Astrocyte (in vitro differentiated cells and primary cell): ENCODE measurements at regions not wholly inside any gene's neighbourhood (a gene's known extent, or its start where the extent isn't known, plus 50 kb on each side); places are given as distances from the start of the nearest gene placed in this dataset.

Source experiments
- DNase-seq: peaks from one replicate; pipeline ENCODE4 v3.0.0-alpha.2; 2010; ENCODE audit warnings: low read depth
- FAIRE-seq: peaks from 2 replicates; lab custom pipeline; 2011; peaks lifted over from hg19 to GRCh38; lab: Jason Lieb, UNC
- H2AFZ ChIP-seq: 2 replicates; pipeline ENCODE4 v1.6.0; 2012; ENCODE audit warnings: low read depth, low read length, inconsistent platforms
- H3K27ac ChIP-seq: 2 replicates; pipeline ENCODE4 v1.5.1; 2011; ENCODE audit warnings: low read depth, low read length, inconsistent platforms
- H3K27me3 ChIP-seq: 2 replicates; pipeline ENCODE4 v1.6.0; 2011; ENCODE audit warnings: low read length, inconsistent platforms; ENCODE audit not compliant: insufficient read depth
- H3K36me3 ChIP-seq: 2 replicates; pipeline ENCODE4 v1.5.1; 2011; ENCODE audit warnings: low read length, inconsistent platforms; ENCODE audit not compliant: insufficient read depth
- H3K4me1 ChIP-seq: 2 replicates; pipeline ENCODE4 v1.5.1; 2011; ENCODE audit warnings: low read length, inconsistent platforms; ENCODE audit not compliant: insufficient read depth
- H3K4me2 ChIP-seq: 2 replicates; pipeline ENCODE4 v1.6.0; 2012; ENCODE audit warnings: low read length, inconsistent platforms
- H3K4me3 ChIP-seq: 2 replicates; pipeline ENCODE4 v1.5.1; 2011; ENCODE audit warnings: low read depth, mild to moderate bottlenecking, low read length, inconsistent platforms; ENCODE audit not compliant: insufficient read depth
- H3K79me2 ChIP-seq: 2 replicates; pipeline ENCODE4 v1.6.0; 2012; ENCODE audit warnings: mild to moderate bottlenecking, low read length, inconsistent platforms; ENCODE audit not compliant: insufficient read depth
- H3K9ac ChIP-seq: 2 replicates; pipeline ENCODE4 v1.6.0; 2012; ENCODE audit warnings: mild to moderate bottlenecking, low read length, inconsistent platforms
- H3K9me3 ChIP-seq: 2 replicates; pipeline ENCODE4 v1.5.1; 2012; ENCODE audit warnings: low read depth, mild to moderate bottlenecking, low read length, inconsistent platforms; ENCODE audit not compliant: insufficient read depth
- H4K20me1 ChIP-seq: 2 replicates; pipeline ENCODE4 v1.6.0; 2012; ENCODE audit warnings: low read length, inconsistent platforms; ENCODE audit not compliant: insufficient read depth
- H3K27ac Mint-ChIP-seq: one replicate; pipeline ENCODE4 v1.8.0; 2021; ENCODE audit warnings: mild to moderate bottlenecking, mixed read lengths; ENCODE audit not compliant: unreplicated experiment
- H3K27me3 Mint-ChIP-seq: one replicate; pipeline ENCODE4 v1.8.0; 2021; ENCODE audit warnings: low read depth, mixed read lengths; ENCODE audit not compliant: unreplicated experiment
- H3K36me3 Mint-ChIP-seq: one replicate; pipeline ENCODE4 v1.8.0; 2021; ENCODE audit warnings: low read depth, mixed read lengths; ENCODE audit not compliant: unreplicated experiment
- H3K4me1 Mint-ChIP-seq: one replicate; pipeline ENCODE4 v1.8.0; 2021; ENCODE audit warnings: low read depth, mixed read lengths; ENCODE audit not compliant: unreplicated experiment
- H3K4me3 Mint-ChIP-seq: one replicate; pipeline ENCODE4 v1.8.0; 2021; ENCODE audit warnings: mild to moderate bottlenecking, moderate library complexity, mixed read lengths; ENCODE audit not compliant: unreplicated experiment
- H3K9me3 Mint-ChIP-seq: one replicate; pipeline ENCODE4 v1.8.0; 2021; ENCODE audit warnings: mild to moderate bottlenecking, mixed read lengths; ENCODE audit not compliant: unreplicated experiment
- EZH2 ChIP-seq: IDR thresholded peaks from 2 replicates; pipeline ENCODE4 v1.6.1; 2012; ENCODE audit warnings: mild to moderate bottlenecking, low read length, inconsistent platforms; ENCODE audit not compliant: insufficient read depth
- TF ChIP-seq, protein P1 (sequence below): IDR thresholded peaks from 2 replicates; pipeline ENCODE4 v1.5.1; 2011; ENCODE audit warnings: low read depth, mild to moderate bottlenecking, inconsistent platforms, low read length, moderate library complexity; ENCODE audit not compliant: insufficient read depth

DNA sequence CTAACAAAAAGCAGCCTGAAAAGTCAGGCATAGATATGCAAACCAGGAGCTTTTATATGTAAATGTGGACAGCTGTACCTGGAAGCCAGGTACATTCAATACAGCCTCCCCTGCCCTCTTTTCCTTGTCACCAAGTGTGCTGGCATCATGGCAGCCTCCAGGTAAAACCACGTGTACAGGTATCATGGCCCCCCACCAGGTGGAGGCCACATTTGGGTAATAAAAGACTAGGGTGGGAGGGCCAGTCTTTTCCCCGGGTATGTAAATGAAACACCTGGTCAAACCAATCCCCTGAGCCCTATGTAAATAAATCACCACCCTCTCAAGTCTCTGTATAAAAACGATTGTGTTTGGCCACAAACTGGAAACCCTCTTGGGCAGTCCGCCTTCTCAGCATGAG is 226.4 kb upstream of the GOT2 start:
- FAIRE-seq (no peak), DNase-seq (no peak)
- H3K27me3 ChIP-seq = no peaks in the 10 kb centered on the region
- H4K20me1 ChIP-seq = no peaks in the 10 kb centered on the region
- no peaks in the 10 kb centered on the region for H3K79me2 ChIP-seq
- H3K9me3 Mint-ChIP-seq = peaks cover 2% of the 10 kb centered on the region
- no peaks in the 10 kb centered on the region for H3K36me3 Mint-ChIP-seq
- no peaks in the 10 kb centered on the region for H3K9me3 ChIP-seq
- H3K4me2 ChIP-seq = no peak overlapping the region
- no peak overlapping the region for H3K4me3 Mint-ChIP-seq
- no peaks in the 10 kb centered on the region for H3K27me3 Mint-ChIP-seq
- no peak overlapping the region for H2AFZ ChIP-seq
- no peak overlapping the region for H3K4me3 ChIP-seq
- no peak overlapping the region for H3K27ac Mint-ChIP-seq
- H3K27ac ChIP-seq = no peak overlapping the region
- TF ChIP-seq EZH2 = no peak
- TF ChIP-seq, protein P1, sequence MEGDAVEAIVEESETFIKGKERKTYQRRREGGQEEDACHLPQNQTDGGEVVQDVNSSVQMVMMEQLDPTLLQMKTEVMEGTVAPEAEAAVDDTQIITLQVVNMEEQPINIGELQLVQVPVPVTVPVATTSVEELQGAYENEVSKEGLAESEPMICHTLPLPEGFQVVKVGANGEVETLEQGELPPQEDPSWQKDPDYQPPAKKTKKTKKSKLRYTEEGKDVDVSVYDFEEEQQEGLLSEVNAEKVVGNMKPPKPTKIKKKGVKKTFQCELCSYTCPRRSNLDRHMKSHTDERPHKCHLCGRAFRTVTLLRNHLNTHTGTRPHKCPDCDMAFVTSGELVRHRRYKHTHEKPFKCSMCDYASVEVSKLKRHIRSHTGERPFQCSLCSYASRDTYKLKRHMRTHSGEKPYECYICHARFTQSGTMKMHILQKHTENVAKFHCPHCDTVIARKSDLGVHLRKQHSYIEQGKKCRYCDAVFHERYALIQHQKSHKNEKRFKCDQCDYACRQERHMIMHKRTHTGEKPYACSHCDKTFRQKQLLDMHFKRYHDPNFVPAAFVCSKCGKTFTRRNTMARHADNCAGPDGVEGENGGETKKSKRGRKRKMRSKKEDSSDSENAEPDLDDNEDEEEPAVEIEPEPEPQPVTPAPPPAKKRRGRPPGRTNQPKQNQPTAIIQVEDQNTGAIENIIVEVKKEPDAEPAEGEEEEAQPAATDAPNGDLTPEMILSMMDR = no peak
- H3K4me1 Mint-ChIP-seq = no peaks in the 10 kb centered on the region
- H3K9ac ChIP-seq = no peak overlapping the region
- no peaks in the 10 kb centered on the region for H3K4me1 ChIP-seq
- H3K36me3 ChIP-seq = no peaks in the 10 kb centered on the region

GRCh38 chr16:58960034-58960433 is 225.9 kb upstream of the GOT2 start:
- H3K36me3 Mint-ChIP-seq = no peaks in the 10 kb centered on the region
- H3K4me3 Mint-ChIP-seq = no peak overlapping the region

GRCh38 chr16:58958749-58959148 is 224.6 kb upstream of the GOT2 start:
- H3K27me3 Mint-ChIP-seq = no peaks in the 10 kb centered on the region
- DNase-seq (no peak), FAIRE-seq (no peak)
- H3K27ac Mint-ChIP-seq = no peak overlapping the region
- Histone ChIP-seq H2AFZ (no peak overlapping the region), H3K36me3 (no peaks in the 10 kb centered on the region), H3K4me3 (no peak overlapping the region), H3K4me1 (no peaks in the 10 kb centered on the region), H4K20me1 (no peaks in the 10 kb centered on the region), H3K9me3 (no peaks in the 10 kb centered on the region), H3K27ac (no peak overlapping the region), H3K4me2 (no peak overlapping the region), H3K27me3 (no peaks in the 10 kb centered on the region), H3K9ac (no peak overlapping the region), H3K79me2 (no peaks in the 10 kb centered on the region)
- H3K4me3 Mint-ChIP-seq = no peak overlapping the region
- TF ChIP-seq EZH2 = no peak
- TF ChIP-seq, protein P1 = no peak
- H3K4me1 Mint-ChIP-seq = no peaks in the 10 kb centered on the region
- no peaks in the 10 kb centered on the region for H3K36me3 Mint-ChIP-seq
- no peaks in the 10 kb centered on the region for H3K9me3 Mint-ChIP-seq

More at GRCh38 chr16:58960034-58960433, 225.9 kb upstream of the GOT2 start:
- H3K27me3 ChIP-seq = no peaks in the 10 kb centered on the region
- H3K9me3 ChIP-seq = no peaks in the 10 kb centered on the region
- H3K36me3 ChIP-seq = no peaks in the 10 kb centered on the region
- no peaks in the 10 kb centered on the region for H3K27me3 Mint-ChIP-seq
- FAIRE-seq (no peak), DNase-seq (no peak)
- no peak overlapping the region for H3K27ac Mint-ChIP-seq
- no peaks in the 10 kb centered on the region for H3K4me1 ChIP-seq
- no peak overlapping the region for H2AFZ ChIP-seq
- H3K4me1 Mint-ChIP-seq = no peaks in the 10 kb centered on the region
- H3K27ac ChIP-seq = no peak overlapping the region
- no peak overlapping the region for H3K4me2 ChIP-seq
- peaks cover 2% of the 10 kb centered on the region for H3K9me3 Mint-ChIP-seq
- H3K9ac ChIP-seq = no peak overlapping the region
- H4K20me1 ChIP-seq = no peaks in the 10 kb centered on the region
- TF ChIP-seq, protein P1 = no peak
- no peak for TF ChIP-seq EZH2
- no peaks in the 10 kb centered on the region for H3K79me2 ChIP-seq
- no peak overlapping the region for H3K4me3 ChIP-seq
